ENCODE measurements at regions not wholly inside any gene's neighbourhood (a gene's known extent, or its start where the extent isn't known, plus 50 kb on each side); places are given as distances from the start of the nearest gene placed in this dataset.
"Not testable (repeated sequence)": the region's sequence is repeated elsewhere in the genome, so short reads cannot be mapped to it uniquely, and the experiment has no call there.

GRCh38 chr15:32536507-32537172, 56.6 kb upstream of the GOLGA8N start:
- peak; percentile 23 for DNase-seq

- DNase-seq = not testable (repeated sequence)
These were observed 57.2 kb upstream of the GOLGA8N start for GRCh38 chr15:32536057-32536493.

GRCh38 chr15:32535150-32535898, 57.9 kb upstream of the GOLGA8N start:
- not testable (repeated sequence) for DNase-seq

GRCh38 chr15:32522900-32523299, 67.5 kb upstream of the GOLGA8O start:
- DNase-seq = not testable (repeated sequence)

GRCh38 chr15:32522421-32522820, 67.0 kb upstream of the GOLGA8O start:
- not testable (repeated sequence) for DNase-seq

- DNase-seq = not testable (repeated sequence)
These were observed 63.5 kb upstream of the GOLGA8O start for GRCh38 chr15:32518976-32519375.

- not testable (repeated sequence) for DNase-seq
These were observed 62.6 kb upstream of the GOLGA8O start for GRCh38 chr15:32518013-32518412.

GRCh38 chr15:32516954-32517353, 61.5 kb upstream of the GOLGA8O start:
- not testable (repeated sequence) for DNase-seq

- not testable (repeated sequence) for DNase-seq
These were observed 57.9 kb upstream of the GOLGA8O start for GRCh38 chr15:32513378-32513777.

- DNase-seq = not testable (repeated sequence)
These were observed 54.6 kb upstream of the GOLGA8O start for GRCh38 chr15:32510027-32510426.

GRCh38 chr15:32508081-32508480, 52.6 kb upstream of the GOLGA8O start:
- not testable (repeated sequence) for DNase-seq

- DNase-seq = not testable (repeated sequence)
These were observed 51.4 kb upstream of the GOLGA8O start for GRCh38 chr15:32506787-32507186.

GRCh38 chr15:32505633-32506032, 50.2 kb upstream of the GOLGA8O start:
- not testable (repeated sequence) for DNase-seq

Measured in activated CD4-positive, alpha-beta T cell treated with anti-CD3 and anti-CD28 coated beads, Interleukin-2, Interleukin-6, amounts not matched to agents 100 ng/mL and 50 ng/mL, durations not matched to agents 16 hours and 8 hours (primary cell).